ENCODE measurements at regions not wholly inside any gene's neighbourhood (a gene's known extent, or its start where the extent isn't known, plus 50 kb on each side); places are given as distances from the start of the nearest gene placed in this dataset.

GRCh38 chr2:204022550-204022949 lies 86.0 kb downstream of the ICOS start:
- no peak for TF ChIP-seq CTCF (IDR thresholded peaks at IDR 0.05; ENCODE audit: insufficient read depth, low read length, poor library complexity, severe bottlenecking)
- no peak overlapping the region for H3K4me3 ChIP-seq (ENCODE audit: low read depth, low read length)
- no peak for DNase-seq (ENCODE audit: low read depth)
- H3K27me3 ChIP-seq (ENCODE audit: control insufficient read depth, insufficient read depth, low read length): no peaks in the 10 kb centered on the region
- no peaks in the 10 kb centered on the region for H3K36me3 ChIP-seq (ENCODE audit: control insufficient read depth, insufficient read depth, low read length)

GRCh38 chr2:204023088-204023487 lies 86.5 kb downstream of the ICOS start:
- Histone ChIP-seq H3K4me3 (ENCODE audit: low read depth, low read length) (no peak overlapping the region), H3K27me3 (ENCODE audit: control insufficient read depth, insufficient read depth, low read length) (no peaks in the 10 kb centered on the region), H3K36me3 (ENCODE audit: control insufficient read depth, insufficient read depth, low read length) (no peaks in the 10 kb centered on the region)
- DNase-seq (ENCODE audit: low read depth): no peak
- no peak for TF ChIP-seq CTCF (IDR thresholded peaks at IDR 0.05; ENCODE audit: insufficient read depth, low read length, poor library complexity, severe bottlenecking)

GRCh38 chr2:204024503-204024902 lies 87.9 kb downstream of the ICOS start:
- Histone ChIP-seq H3K4me3 (ENCODE audit: low read depth, low read length) (no peak overlapping the region), H3K36me3 (ENCODE audit: control insufficient read depth, insufficient read depth, low read length) (no peaks in the 10 kb centered on the region), H3K27me3 (ENCODE audit: control insufficient read depth, insufficient read depth, low read length) (no peaks in the 10 kb centered on the region)
- peak; percentile 71 for TF ChIP-seq CTCF (IDR thresholded peaks at IDR 0.05; ENCODE audit: insufficient read depth, low read length, poor library complexity, severe bottlenecking)
- DNase-seq (ENCODE audit: low read depth): no peak

- Histone ChIP-seq H3K36me3 (ENCODE audit: control insufficient read depth, insufficient read depth, low read length) (no peaks in the 10 kb centered on the region), H3K4me3 (ENCODE audit: low read depth, low read length) (no peak overlapping the region), H3K27me3 (ENCODE audit: control insufficient read depth, insufficient read depth, low read length) (no peaks in the 10 kb centered on the region)
- no peak for DNase-seq (ENCODE audit: low read depth)
- TF ChIP-seq CTCF (IDR thresholded peaks at IDR 0.05; ENCODE audit: insufficient read depth, low read length, poor library complexity, severe bottlenecking): no peak
Measured at GRCh38 chr2:204024906-204025475, 88.4 kb downstream of the ICOS start.

GRCh38 chr2:204026294-204026693 lies 89.7 kb downstream of the ICOS start:
- peak; percentile 21 for TF ChIP-seq CTCF (IDR thresholded peaks at IDR 0.05; ENCODE audit: insufficient read depth, low read length, poor library complexity, severe bottlenecking)
- no peaks in the 10 kb centered on the region for H3K36me3 ChIP-seq (ENCODE audit: control insufficient read depth, insufficient read depth, low read length)
- no peak overlapping the region for H3K4me3 ChIP-seq (ENCODE audit: low read depth, low read length)
- no peak for DNase-seq (ENCODE audit: low read depth)
- H3K27me3 ChIP-seq (ENCODE audit: control insufficient read depth, insufficient read depth, low read length): no peaks in the 10 kb centered on the region

GRCh38 chr2:204027091-204027490 lies 90.5 kb downstream of the ICOS start:
- Histone ChIP-seq H3K27me3 (ENCODE audit: control insufficient read depth, insufficient read depth, low read length) (no peaks in the 10 kb centered on the region), H3K4me3 (ENCODE audit: low read depth, low read length) (no peak overlapping the region), H3K36me3 (ENCODE audit: control insufficient read depth, insufficient read depth, low read length) (no peaks in the 10 kb centered on the region)
- DNase-seq (ENCODE audit: low read depth): no peak
- no peak for TF ChIP-seq CTCF (IDR thresholded peaks at IDR 0.05; ENCODE audit: insufficient read depth, low read length, poor library complexity, severe bottlenecking)
